Endothelial cell of umbilical vein (primary cell): ENCODE measurements at regions not wholly inside any gene's neighbourhood (a gene's known extent, or its start where the extent isn't known, plus 50 kb on each side); places are given as distances from the start of the nearest gene placed in this dataset.

Source experiments
- BruUV-seq: library from RNA; stranded (reverse); fragments of 400-500 nt; replicated peaks from 2 replicates; lab custom pipeline; 2021; lab: Mats Ljungman, UMichigan
- CTCF ChIA-PET: fragments of 300-600, 350-600 bp; sonication (Branson Sonifier 250); formaldehyde crosslinking; loops from one replicate; lab custom pipeline; 2021; ENCODE audit warnings: antibody characterized with exemption, inconsistent platforms; lab: Charles Lee
- POLR2A ChIA-PET: fragments of 300-600, 350-600 bp; sonication (Branson Sonifier 250); formaldehyde crosslinking; loops from one replicate; lab custom pipeline; 2021; ENCODE audit warnings: antibody characterized with exemption, inconsistent platforms; lab: Charles Lee
- DNase-seq: peaks from one replicate; pipeline ENCODE4 v3.0.0-alpha.2; 2011; ENCODE audit warnings: low read depth, low spot score
- FAIRE-seq: peaks from 2 replicates; lab custom pipeline; 2011; peaks lifted over from hg19 to GRCh38; lab: Jason Lieb, UNC
- H2AFZ ChIP-seq: 2 replicates; pipeline ENCODE4 v1.6.0; 2012; ENCODE audit warnings: low read depth, low read length, control low read depth, inconsistent platforms
- H3K27ac ChIP-seq: 2 replicates; pipeline ENCODE4 v1.5.1; 2011; ENCODE audit warnings: low read depth, mild to moderate bottlenecking, control low read depth, low read length, moderate library complexity; ENCODE audit not compliant: insufficient read depth
- H3K27me3 ChIP-seq, 2 experiments: 2 replicates each; pipeline versions ENCODE4 v1.6.0 to v1.6.1; 2011; ENCODE audit warnings: low read length in 2 of 2, mixed read lengths in 1 of 2; ENCODE audit not compliant: control insufficient read depth in 2 of 2, insufficient read depth in 2 of 2
- H3K36me3 ChIP-seq, 2 experiments: 2 replicates in 1 of 2; 3 replicates in 1 of 2; pipeline ENCODE4 v1.5.1; 2011; ENCODE audit warnings: low read length in 2 of 2, mild to moderate bottlenecking in 1 of 2, moderate library complexity in 1 of 2; ENCODE audit not compliant: control insufficient read depth in 2 of 2, insufficient read depth in 2 of 2; ENCODE audit errors: extremely low read depth in 1 of 2
- H3K4me1 ChIP-seq: 3 replicates; pipeline ENCODE4 v1.5.1; 2011; ENCODE audit warnings: mild to moderate bottlenecking, low read length; ENCODE audit not compliant: control insufficient read depth, insufficient read depth; ENCODE audit errors: extremely low read depth
- H3K4me2 ChIP-seq: 2 replicates; pipeline ENCODE4 v1.6.1; 2011; ENCODE audit warnings: low read length, control low read depth, mixed read lengths; ENCODE audit not compliant: insufficient read depth
- H3K4me3 ChIP-seq, 3 experiments: fragments of 200-600 bp in 1 of 3; sonication (generic), shearing (Covaris generic) in 1 of 3; replicated peaks in 1 of 3; 2 replicates each; pipeline ENCODE4 v1.5.1; 2011 to 2016; ENCODE audit warnings: control low read depth in 3 of 3, low read length in 3 of 3, mild to moderate bottlenecking in 2 of 3, inconsistent platforms in 1 of 3, low read depth in 1 of 3, moderate library complexity in 1 of 3; ENCODE audit not compliant: insufficient read depth in 1 of 3
- H3K79me2 ChIP-seq: 2 replicates; pipeline ENCODE4 v1.6.0; 2012; ENCODE audit warnings: low read length, inconsistent platforms; ENCODE audit not compliant: control insufficient read depth, insufficient read depth
- H3K9ac ChIP-seq: replicated peaks from 2 replicates; pipeline ENCODE3; 2011; ENCODE audit warnings: low read length, control low read depth; ENCODE audit not compliant: insufficient read depth; ENCODE audit errors: extremely low read depth
- H3K9me1 ChIP-seq: replicated peaks from 3 replicates; pipeline ENCODE4 v1.6.0; 2011; ENCODE audit warnings: mild to moderate bottlenecking, low read length; ENCODE audit not compliant: control insufficient read depth, insufficient read depth; ENCODE audit errors: extremely low read depth
- H3K9me3 ChIP-seq: replicated peaks from 2 replicates; pipeline ENCODE4 v1.5.1; 2012; ENCODE audit warnings: low read length, inconsistent platforms; ENCODE audit not compliant: control insufficient read depth, insufficient read depth
- H4K20me1 ChIP-seq: replicated peaks from 2 replicates; pipeline ENCODE3; 2011; ENCODE audit warnings: mild to moderate bottlenecking, low read length; ENCODE audit not compliant: control insufficient read depth, insufficient read depth; ENCODE audit errors: extremely low read depth
- EZH2 ChIP-seq: IDR thresholded peaks from 2 replicates; pipeline ENCODE4 v1.6.1; 2012; ENCODE audit warnings: borderline replicate concordance, low read depth, mild to moderate bottlenecking, moderate library complexity, low read length, inconsistent platforms; ENCODE audit not compliant: severe bottlenecking
- FOS ChIP-seq: IDR thresholded peaks from 2 replicates; pipeline ENCODE4 v1.6.1; 2011; ENCODE audit warnings: mild to moderate bottlenecking, low read length, moderate library complexity, borderline replicate concordance; ENCODE audit not compliant: insufficient read depth
- GATA2 ChIP-seq: IDR thresholded peaks from 2 replicates; pipeline ENCODE4 v1.7.0; 2011; ENCODE audit warnings: low read depth, mild to moderate bottlenecking, moderate library complexity, mixed read lengths, low read length; ENCODE audit not compliant: insufficient read length, insufficient read depth
- JUN ChIP-seq: IDR thresholded peaks from 2 replicates; pipeline ENCODE4 v1.6.1; 2011; ENCODE audit warnings: borderline replicate concordance, low read depth; ENCODE audit not compliant: insufficient read length, insufficient read depth
- MAX ChIP-seq: IDR thresholded peaks from 2 replicates; pipeline ENCODE4 v1.6.1; 2011; ENCODE audit not compliant: insufficient read depth, insufficient read length
- MYC ChIP-seq: IDR thresholded peaks from one replicate; pipeline ENCODE4 v1.6.1; 2011; ENCODE audit warnings: mild to moderate bottlenecking, low read depth, low read length
- POLR2A ChIP-seq: IDR thresholded peaks from 2 replicates; pipeline ENCODE4 v1.6.1; 2012; ENCODE audit warnings: low read depth, mild to moderate bottlenecking, control low read depth, low read length
- POLR2AphosphoS5 ChIP-seq: IDR thresholded peaks from 2 replicates; pipeline ENCODE4 v1.6.1; 2012; ENCODE audit warnings: low read depth, mild to moderate bottlenecking, control low read depth, low read length, moderate library complexity; ENCODE audit not compliant: insufficient read depth
- dilution Hi-C: fragments of 300-500 bp; cut with MboI; formaldehyde crosslinking; loops from one replicate; pipeline ENCODE4 v1.15.0; 2019; ENCODE audit warnings: low sequenced_read_pairs; ENCODE audit not compliant: extremely low pct_ligation_motif_present
- intact Hi-C: fragments of 100-400 bp; cut with micrococcal nuclease; formaldehyde crosslinking; loops from one replicate; pipeline ENCODE4 v1.10.0; 2022
- TF ChIP-seq, protein P1 (sequence below), 2 donors: IDR thresholded peaks; 1 replicate in 1 of 2; 2 replicates in 1 of 2; pipeline ENCODE4 v1.5.1; 2011; ENCODE audit warnings: low read length in 2 of 2, mild to moderate bottlenecking in 2 of 2, moderate library complexity in 2 of 2, control low read depth in 1 of 2, inconsistent platforms in 1 of 2, low read depth in 1 of 2; ENCODE audit not compliant: insufficient read depth in 1 of 2; ENCODE audit errors: extremely low read depth in 1 of 2

- intact Hi-C loops, result loop anchor here (5.0 kb wide), 1 partner anchor 190 kb away; no protein-coding TSS in a partner anchor
- ChIA-PET CTCF (no interaction called here), POLR2A (no interaction called here)
These were observed 101.8 kb downstream of the RHOU start for GRCh38 chr1:228837032-228837431.

More at GRCh38 chr1:228837032-228837431, 101.8 kb downstream of the RHOU start:
- H3K27me3 ChIP-seq, result no peaks in the 10 kb centered on the region
- no TSS peak for BruUV-seq
- H2AFZ ChIP-seq, result no peak overlapping the region
- H3K79me2 ChIP-seq, result no peaks in the 10 kb centered on the region
- H3K4me3 ChIP-seq, result no peak overlapping the region
- H3K4me1 ChIP-seq, result peaks cover 22% of the 10 kb centered on the region
- no peaks in the 10 kb centered on the region for H3K9me3 ChIP-seq
- no peaks in the 10 kb centered on the region for H4K20me1 ChIP-seq
- H3K4me2 ChIP-seq, result no peak overlapping the region
- no peaks in the 10 kb centered on the region for H3K36me3 ChIP-seq
- FAIRE-seq (no peak), DNase-seq (no peak)
- no peak overlapping the region for H3K27ac ChIP-seq
- no peaks in the 10 kb centered on the region for H3K9me1 ChIP-seq
- dilution Hi-C loops, result no loop called here
- TF ChIP-seq MAX, result no peak
- TF ChIP-seq POLR2AphosphoS5, result no peak
- no peak for TF ChIP-seq MYC
- no peak for TF ChIP-seq FOS
- TF ChIP-seq GATA2, result no peak
- no peak for TF ChIP-seq JUN
- no peak for TF ChIP-seq EZH2
- no peak for TF ChIP-seq POLR2A
- TF ChIP-seq, protein P1, sequence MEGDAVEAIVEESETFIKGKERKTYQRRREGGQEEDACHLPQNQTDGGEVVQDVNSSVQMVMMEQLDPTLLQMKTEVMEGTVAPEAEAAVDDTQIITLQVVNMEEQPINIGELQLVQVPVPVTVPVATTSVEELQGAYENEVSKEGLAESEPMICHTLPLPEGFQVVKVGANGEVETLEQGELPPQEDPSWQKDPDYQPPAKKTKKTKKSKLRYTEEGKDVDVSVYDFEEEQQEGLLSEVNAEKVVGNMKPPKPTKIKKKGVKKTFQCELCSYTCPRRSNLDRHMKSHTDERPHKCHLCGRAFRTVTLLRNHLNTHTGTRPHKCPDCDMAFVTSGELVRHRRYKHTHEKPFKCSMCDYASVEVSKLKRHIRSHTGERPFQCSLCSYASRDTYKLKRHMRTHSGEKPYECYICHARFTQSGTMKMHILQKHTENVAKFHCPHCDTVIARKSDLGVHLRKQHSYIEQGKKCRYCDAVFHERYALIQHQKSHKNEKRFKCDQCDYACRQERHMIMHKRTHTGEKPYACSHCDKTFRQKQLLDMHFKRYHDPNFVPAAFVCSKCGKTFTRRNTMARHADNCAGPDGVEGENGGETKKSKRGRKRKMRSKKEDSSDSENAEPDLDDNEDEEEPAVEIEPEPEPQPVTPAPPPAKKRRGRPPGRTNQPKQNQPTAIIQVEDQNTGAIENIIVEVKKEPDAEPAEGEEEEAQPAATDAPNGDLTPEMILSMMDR (IDR thresholded peaks at IDR 0.05; ENCODE audit: extremely low read depth in 1 of 2, insufficient read depth in 1 of 2, low read depth in 1 of 2, low read length in 2 of 2), result no peak
- no peak overlapping the region for H3K9ac ChIP-seq
